Skeletal muscle tissue (tissue), 3 donors: ENCODE measurements at regions not wholly inside any gene's neighbourhood (a gene's known extent, or its start where the extent isn't known, plus 50 kb on each side); places are given as distances from the start of the nearest gene placed in this dataset.

Experiments used
- H3K27ac ChIP-seq: one replicate; pipeline ENCODE4 v1.7.0; 2013; ENCODE audit warnings: mild to moderate bottlenecking, low read depth, low read length, inconsistent platforms
- H3K27me3 ChIP-seq, 3 donors: one replicate each; pipeline ENCODE4 v1.7.0; 2013; ENCODE audit warnings: low read length in 3 of 3; ENCODE audit not compliant: control insufficient read depth in 3 of 3, insufficient read depth in 3 of 3
- H3K36me3 ChIP-seq, 3 donors: one replicate each; pipeline ENCODE4 v1.7.0; 2013; ENCODE audit warnings: low read length in 3 of 3; ENCODE audit not compliant: control insufficient read depth in 3 of 3, insufficient read depth in 3 of 3
- H3K4me1 ChIP-seq, 3 donors: one replicate each; pipeline ENCODE4 v1.7.0; 2013; ENCODE audit warnings: low read length in 3 of 3, mild to moderate bottlenecking in 3 of 3; ENCODE audit not compliant: control insufficient read depth in 3 of 3, insufficient read depth in 3 of 3
- H3K4me3 ChIP-seq, 3 donors: one replicate each; pipeline ENCODE4 v1.7.0; 2013; ENCODE audit warnings: low read length in 3 of 3
- H3K9ac ChIP-seq, 3 donors: one replicate each; pipeline ENCODE4 v1.7.0; 2013; ENCODE audit warnings: low read length in 3 of 3, mild to moderate bottlenecking in 3 of 3, moderate library complexity in 2 of 3, low read depth in 1 of 3
- H3K9me3 ChIP-seq, 3 donors: one replicate each; pipeline ENCODE4 v1.7.0; 2013; ENCODE audit warnings: low read length in 3 of 3; ENCODE audit not compliant: control insufficient read depth in 3 of 3
- donor health status: Osteomylitis.

GRCh38 chr20:56986931-56987720, 279.3 kb downstream of the BMP7 start:
- Histone ChIP-seq H3K27me3 (peaks cover 0 to 5% (median 0%) of the 10 kb centered on the region in 3 donors), H3K9ac (no peak overlapping the region), H3K4me3 (no peak overlapping the region), H3K36me3 (no peaks in the 10 kb centered on the region), H3K4me1 (no peaks in the 10 kb centered on the region), H3K27ac (no peak overlapping the region), H3K9me3 (peaks cover 7 to 17% (median 14%) of the 10 kb centered on the region in 3 donors)

GRCh38 chr20:56987986-56988385, 278.5 kb downstream of the BMP7 start:
- Histone ChIP-seq H3K36me3 (no peaks in the 10 kb centered on the region), H3K4me3 (no peak overlapping the region), H3K9ac (no peak overlapping the region), H3K4me1 (no peaks in the 10 kb centered on the region), H3K27me3 (peaks cover 0 to 5% (median 0%) of the 10 kb centered on the region in 3 donors), H3K27ac (no peak overlapping the region), H3K9me3 (peaks cover 7 to 17% (median 14%) of the 10 kb centered on the region in 3 donors)

GRCh38 chr20:56988446-56988845, 278.0 kb downstream of the BMP7 start:
- H3K36me3 ChIP-seq, result no peaks in the 10 kb centered on the region
- H3K4me3 ChIP-seq, result no peak overlapping the region
- no peaks in the 10 kb centered on the region for H3K4me1 ChIP-seq
- no peak overlapping the region for H3K27ac ChIP-seq
- H3K27me3 ChIP-seq, result peaks cover 0 to 5% (median 0%) of the 10 kb centered on the region in 3 donors
- peaks cover 7 to 17% (median 14%) of the 10 kb centered on the region in 3 donors for H3K9me3 ChIP-seq
- no peak overlapping the region for H3K9ac ChIP-seq

GRCh38 chr20:56989516-56989915, 276.9 kb downstream of the BMP7 start:
- Histone ChIP-seq H3K27me3 (peaks cover 0 to 5% (median 0%) of the 10 kb centered on the region in 3 donors), H3K36me3 (no peaks in the 10 kb centered on the region), H3K9ac (no peak overlapping the region), H3K27ac (no peak overlapping the region), H3K4me3 (no peak overlapping the region), H3K9me3 (peaks cover 4 to 17% (median 11%) of the 10 kb centered on the region in 3 donors), H3K4me1 (no peaks in the 10 kb centered on the region)

- Histone ChIP-seq H3K27me3 (peaks cover 0 to 8% (median 4%) of the 10 kb centered on the region in 3 donors), H3K4me1 (no peaks in the 10 kb centered on the region), H3K9ac (no peak overlapping the region), H3K9me3 (peaks cover 0 to 2% (median 0%) of the 10 kb centered on the region in 3 donors), H3K27ac (no peak overlapping the region), H3K4me3 (no peak overlapping the region), H3K36me3 (no peaks in the 10 kb centered on the region)
These were observed 273.4 kb downstream of the BMP7 start for GRCh38 chr20:56993020-56993559.

- H3K27ac ChIP-seq, result no peak overlapping the region
- H3K9me3 ChIP-seq, result peaks cover 4 to 12% (median 9%) of the 10 kb centered on the region in 3 donors
- no peak overlapping the region for H3K4me3 ChIP-seq
- H3K36me3 ChIP-seq, result no peaks in the 10 kb centered on the region
- H3K27me3 ChIP-seq, result peaks cover 0 to 4% (median 4%) of the 10 kb centered on the region in 3 donors
- no peak overlapping the region for H3K9ac ChIP-seq
- no peaks in the 10 kb centered on the region for H3K4me1 ChIP-seq
These were observed 272.4 kb downstream of the BMP7 start for GRCh38 chr20:56994006-56994405.

GRCh38 chr20:56995149-56995548, 271.3 kb downstream of the BMP7 start:
- no peaks in the 10 kb centered on the region for H3K4me1 ChIP-seq
- H3K27me3 ChIP-seq, result peaks cover 0 to 4% (median 4%) of the 10 kb centered on the region in 3 donors
- H3K9ac ChIP-seq, result no peak overlapping the region
- no peaks in the 10 kb centered on the region for H3K36me3 ChIP-seq
- H3K27ac ChIP-seq, result no peak overlapping the region
- H3K4me3 ChIP-seq, result no peak overlapping the region
- peaks cover 4 to 19% (median 9%) of the 10 kb centered on the region in 3 donors for H3K9me3 ChIP-seq

GRCh38 chr20:56995635-56996075, 270.8 kb downstream of the BMP7 start:
- H3K27ac ChIP-seq, result no peak overlapping the region
- no peak overlapping the region for H3K9ac ChIP-seq
- peaks cover 4 to 19% (median 9%) of the 10 kb centered on the region in 3 donors for H3K9me3 ChIP-seq
- no peaks in the 10 kb centered on the region for H3K4me1 ChIP-seq
- peaks cover 0 to 7% (median 4%) of the 10 kb centered on the region in 3 donors for H3K27me3 ChIP-seq
- no peak overlapping the region for H3K4me3 ChIP-seq
- H3K36me3 ChIP-seq, result no peaks in the 10 kb centered on the region

GRCh38 chr20:56996533-56996932, 269.9 kb downstream of the BMP7 start:
- Histone ChIP-seq H3K36me3 (no peaks in the 10 kb centered on the region), H3K4me3 (no peak overlapping the region), H3K9me3 (peaks cover 4 to 19% (median 9%) of the 10 kb centered on the region in 3 donors), H3K9ac (no peak overlapping the region), H3K27me3 (peaks cover 0 to 7% (median 4%) of the 10 kb centered on the region in 3 donors), H3K4me1 (no peaks in the 10 kb centered on the region), H3K27ac (no peak overlapping the region)

- no peak overlapping the region for H3K9ac ChIP-seq
- peaks cover 0 to 20% (median 4%) of the 10 kb centered on the region in 3 donors for H3K27me3 ChIP-seq
- no peaks in the 10 kb centered on the region for H3K36me3 ChIP-seq
- peaks cover 4 to 19% (median 9%) of the 10 kb centered on the region in 3 donors for H3K9me3 ChIP-seq
- H3K27ac ChIP-seq, result no peak overlapping the region
- H3K4me1 ChIP-seq, result no peaks in the 10 kb centered on the region
- H3K4me3 ChIP-seq, result no peak overlapping the region
These were observed 268.0 kb downstream of the BMP7 start for GRCh38 chr20:56998438-56998837.
